NB4 (cell line): ENCODE measurements at regions not wholly inside any gene's neighbourhood (a gene's known extent, or its start where the extent isn't known, plus 50 kb on each side); places are given as distances from the start of the nearest gene placed in this dataset.
"Not testable (repeated sequence)": the region's sequence is repeated elsewhere in the genome, so short reads cannot be mapped to it uniquely, and the experiment has no call there.

Experiments used
- DNase-seq: peaks from one replicate; pipeline ENCODE4 v3.0.0; 2010; ENCODE audit warnings: low read depth
- H3K4me3 ChIP-seq: one replicate; pipeline ENCODE4 v1.5.1; 2011; ENCODE audit warnings: mild to moderate bottlenecking, low read depth, low read length, moderate library complexity
- MYC ChIP-seq: IDR thresholded peaks from 2 replicates; pipeline ENCODE4 v1.6.1; 2011; ENCODE audit warnings: low read depth, low read length
- POLR2A ChIP-seq: IDR thresholded peaks from 2 replicates; pipeline ENCODE4 v1.6.1; 2011; ENCODE audit warnings: mild to moderate bottlenecking; ENCODE audit not compliant: insufficient read length; ENCODE audit errors: extremely low read depth
- TF ChIP-seq, protein P1 (sequence below): IDR thresholded peaks from one replicate; pipeline ENCODE4 v1.5.1; 2012; ENCODE audit warnings: low read depth, low read length
- TF ChIP-seq, protein P2 (sequence below): IDR thresholded peaks from 2 replicates; pipeline ENCODE4 v1.6.1; 2011; ENCODE audit warnings: low read depth, low read length

DNA sequence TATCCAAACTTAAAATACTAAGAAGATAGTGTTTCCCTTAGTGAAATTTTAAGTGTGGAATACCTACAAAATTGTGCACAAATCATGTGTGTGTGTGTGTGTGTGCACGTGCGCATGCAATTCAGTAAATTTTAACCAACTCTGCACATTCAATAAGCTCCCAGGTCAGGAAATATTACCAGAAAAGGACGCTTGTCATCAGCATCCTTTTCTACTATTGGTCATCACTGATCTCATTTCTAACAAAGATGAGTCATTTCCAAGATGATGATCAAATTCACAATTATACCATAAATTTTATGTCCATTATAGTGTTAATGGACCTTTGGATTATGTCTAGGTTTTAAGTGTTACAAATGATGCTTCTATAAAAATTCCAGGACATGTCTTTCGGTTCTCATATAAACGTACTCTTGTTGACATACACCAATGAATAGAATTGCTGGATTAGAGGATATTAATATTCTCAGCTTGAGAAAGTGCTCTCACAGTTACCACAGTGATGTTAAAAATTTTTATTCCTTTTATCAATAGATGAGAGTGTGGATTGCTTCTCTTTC, 560.9 kb upstream of the AGA start:
- TF ChIP-seq, protein P1, sequence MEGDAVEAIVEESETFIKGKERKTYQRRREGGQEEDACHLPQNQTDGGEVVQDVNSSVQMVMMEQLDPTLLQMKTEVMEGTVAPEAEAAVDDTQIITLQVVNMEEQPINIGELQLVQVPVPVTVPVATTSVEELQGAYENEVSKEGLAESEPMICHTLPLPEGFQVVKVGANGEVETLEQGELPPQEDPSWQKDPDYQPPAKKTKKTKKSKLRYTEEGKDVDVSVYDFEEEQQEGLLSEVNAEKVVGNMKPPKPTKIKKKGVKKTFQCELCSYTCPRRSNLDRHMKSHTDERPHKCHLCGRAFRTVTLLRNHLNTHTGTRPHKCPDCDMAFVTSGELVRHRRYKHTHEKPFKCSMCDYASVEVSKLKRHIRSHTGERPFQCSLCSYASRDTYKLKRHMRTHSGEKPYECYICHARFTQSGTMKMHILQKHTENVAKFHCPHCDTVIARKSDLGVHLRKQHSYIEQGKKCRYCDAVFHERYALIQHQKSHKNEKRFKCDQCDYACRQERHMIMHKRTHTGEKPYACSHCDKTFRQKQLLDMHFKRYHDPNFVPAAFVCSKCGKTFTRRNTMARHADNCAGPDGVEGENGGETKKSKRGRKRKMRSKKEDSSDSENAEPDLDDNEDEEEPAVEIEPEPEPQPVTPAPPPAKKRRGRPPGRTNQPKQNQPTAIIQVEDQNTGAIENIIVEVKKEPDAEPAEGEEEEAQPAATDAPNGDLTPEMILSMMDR: no peak
- TF ChIP-seq, protein P2, sequence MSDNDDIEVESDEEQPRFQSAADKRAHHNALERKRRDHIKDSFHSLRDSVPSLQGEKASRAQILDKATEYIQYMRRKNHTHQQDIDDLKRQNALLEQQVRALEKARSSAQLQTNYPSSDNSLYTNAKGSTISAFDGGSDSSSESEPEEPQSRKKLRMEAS: no peak
- TF ChIP-seq MYC (no peak), POLR2A (no peak)
- no peak for DNase-seq
- H3K4me3 ChIP-seq: no peak overlapping the region

DNA sequence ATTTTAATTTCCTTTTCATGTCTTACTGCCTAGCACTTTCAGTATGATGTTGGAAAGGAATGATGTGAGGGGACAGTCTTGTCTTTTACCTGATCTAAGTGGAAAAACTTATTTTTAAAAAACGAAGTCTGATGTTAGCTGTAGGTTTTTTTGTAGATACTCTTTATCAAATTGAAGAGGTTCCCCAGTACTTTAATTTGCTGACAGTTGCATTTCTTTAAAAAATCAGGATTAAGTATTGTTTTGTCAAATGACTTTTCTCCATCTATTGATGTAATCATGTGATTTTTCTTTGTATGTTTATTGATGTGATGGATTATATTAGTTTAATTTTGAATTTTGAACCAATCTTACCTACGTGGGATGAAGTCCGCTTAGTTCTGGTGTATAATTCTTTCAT, 568.4 kb upstream of the AGA start:
- no peak overlapping the region for H3K4me3 ChIP-seq
- DNase-seq: no peak
- TF ChIP-seq, protein P1: no peak
- TF ChIP-seq MYC (no peak), POLR2A (no peak)
- TF ChIP-seq, protein P2: no peak

DNA sequence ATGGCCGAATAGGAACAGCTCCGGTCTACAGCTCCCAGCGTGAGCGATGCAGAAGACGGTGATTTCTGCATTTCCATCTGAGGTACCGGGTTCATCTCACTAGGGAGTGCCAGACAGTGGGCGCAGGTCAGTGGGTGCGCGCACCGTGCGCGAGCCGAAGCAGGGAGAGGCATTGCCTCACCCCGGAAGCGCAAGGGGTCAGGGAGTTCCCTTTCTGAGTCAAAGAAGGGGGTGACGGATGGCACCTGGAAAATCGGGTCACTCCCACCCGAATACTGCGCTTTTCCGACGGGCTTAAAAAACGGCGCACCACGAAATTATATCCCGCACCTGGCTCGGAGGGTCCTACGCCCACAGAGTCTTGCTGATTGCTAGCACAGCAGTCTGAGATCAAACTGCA, 572.8 kb upstream of the AGA start:
- H3K4me3 ChIP-seq, DNase-seq: not testable (repeated sequence)

DNA sequence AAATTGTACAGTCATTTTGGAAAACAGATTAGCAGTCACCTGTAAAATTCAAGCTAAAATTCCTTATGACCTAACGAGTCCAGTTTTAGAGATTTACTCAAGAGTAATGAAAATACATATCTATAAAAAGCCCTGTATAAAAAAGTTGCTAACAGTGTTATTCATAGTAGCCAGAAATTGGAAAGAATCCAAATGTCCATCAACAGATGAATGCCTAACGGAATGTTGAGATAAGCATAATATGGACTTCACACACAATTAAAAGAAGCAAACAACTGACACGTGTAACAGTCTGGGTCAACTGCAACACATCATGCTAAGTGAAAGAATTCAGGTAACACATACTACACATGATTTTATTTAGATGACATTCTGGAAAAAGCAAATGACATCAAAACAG, 584.8 kb upstream of the AGA start:
- H3K4me3 ChIP-seq: no peak overlapping the region
- TF ChIP-seq MYC: no peak
- no peak for TF ChIP-seq POLR2A
- TF ChIP-seq, protein P2: no peak
- TF ChIP-seq, protein P1: no peak
- DNase-seq: no peak

DNA sequence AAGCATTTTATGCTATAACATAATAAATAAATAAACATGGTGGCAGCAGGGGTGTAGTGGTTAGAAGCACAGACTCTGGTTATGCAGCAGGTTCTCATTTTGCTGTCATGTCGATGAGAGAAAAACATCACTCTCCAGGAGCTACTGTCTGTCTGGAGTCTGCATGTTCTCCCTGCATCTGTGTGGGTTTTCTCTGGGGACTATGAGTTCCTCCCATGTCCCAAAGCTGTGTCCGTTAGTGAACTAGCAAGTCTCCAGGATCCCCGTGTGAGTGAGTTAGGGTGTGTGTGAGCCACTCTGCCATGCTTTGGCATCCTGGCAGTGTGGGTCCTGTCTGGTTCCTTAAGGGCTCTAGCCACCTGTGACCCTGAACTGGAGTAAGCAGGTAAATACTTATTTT, 585.6 kb upstream of the AGA start:
- no peak for DNase-seq
- TF ChIP-seq, protein P1: no peak
- TF ChIP-seq MYC: no peak
- TF ChIP-seq, protein P2: no peak
- no peak for TF ChIP-seq POLR2A

DNA sequence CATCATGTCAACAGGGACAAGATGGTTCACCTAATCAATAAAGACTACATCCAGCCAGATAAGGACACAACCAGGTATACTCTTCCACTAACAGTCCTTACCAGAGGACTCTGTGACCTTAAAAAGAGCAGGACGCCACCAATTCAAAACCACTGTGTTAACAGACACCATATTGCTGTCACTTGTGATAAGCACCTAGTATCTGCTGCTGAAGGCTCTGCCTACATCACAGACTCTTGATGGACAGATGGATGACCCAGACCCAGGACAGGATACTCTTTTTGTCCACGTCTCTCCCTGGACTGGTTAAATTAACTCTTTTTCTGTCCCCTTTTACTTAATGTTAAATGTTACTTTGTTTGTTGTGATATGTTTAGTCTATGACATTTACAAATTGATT, 586.2 kb upstream of the AGA start:
- no peak for DNase-seq
- no peak for TF ChIP-seq POLR2A
- TF ChIP-seq MYC: no peak
- TF ChIP-seq, protein P1: no peak
- TF ChIP-seq, protein P2: no peak
- H3K4me3 ChIP-seq: no peak overlapping the region

More for the DNA sequence above, 585.6 kb upstream of the AGA start:
- no peak overlapping the region for H3K4me3 ChIP-seq
